OCI-LY3 (cell line): ENCODE measurements at regions not wholly inside any gene's neighbourhood (a gene's known extent, or its start where the extent isn't known, plus 50 kb on each side); places are given as distances from the start of the nearest gene placed in this dataset.
"Not testable (repeated sequence)": the region's sequence is repeated elsewhere in the genome, so short reads cannot be mapped to it uniquely, and the experiment has no call there.

Source experiments
- H2AFZ ChIP-seq: fragments of 200-600, 300-600 bp; shearing (Covaris generic); 2 replicates; pipeline ENCODE4 v1.6.0; 2014; ENCODE audit warnings: antibody characterized with exemption, low read depth, low read length
- H3K27ac ChIP-seq: fragments of 200-600, 300-600 bp; sonication (generic); 2 replicates; pipeline ENCODE4 v1.5.1; 2014; ENCODE audit warnings: mild to moderate bottlenecking, low read length, moderate library complexity, mixed read lengths
- H3K27me3 ChIP-seq: fragments of 200-600, 300-600 bp; sonication (generic); 2 replicates; pipeline ENCODE4 v1.6.1; 2014; ENCODE audit warnings: low read depth, low read length, mixed read lengths
- H3K36me3 ChIP-seq: fragments of 200-600, 300-600 bp; sonication (generic); replicated peaks from 2 replicates; pipeline ENCODE3; 2014; ENCODE audit warnings: low read depth, low read length, mixed read lengths
- H3K4me1 ChIP-seq: fragments of 300-600, 200-600 bp; sonication (generic); 2 replicates; pipeline ENCODE4 v1.6.1; 2014; ENCODE audit warnings: low read length, mixed read lengths
- H3K4me2 ChIP-seq: fragments of 200-600, 300-600 bp; sonication (generic); 2 replicates; pipeline ENCODE4 v1.6.1; 2014; ENCODE audit warnings: low read length, mixed read lengths
- H3K4me3 ChIP-seq: fragments of 300-600, 200-600 bp; sonication (generic); 2 replicates; pipeline ENCODE4 v1.5.1; 2014; ENCODE audit warnings: antibody characterized with exemption, mild to moderate bottlenecking, low read length, moderate library complexity
- H3K79me2 ChIP-seq: fragments of 300-600, 200-600 bp; shearing (Covaris generic); 2 replicates; pipeline ENCODE4 v1.6.1; 2014; ENCODE audit warnings: mild to moderate bottlenecking, low read length, mixed read lengths
- H3K9ac ChIP-seq: fragments of 300-600, 200-600 bp; shearing (Covaris generic); 2 replicates; pipeline ENCODE4 v1.6.0; 2014; ENCODE audit warnings: mild to moderate bottlenecking, low read length, moderate library complexity
- H3K9me3 ChIP-seq: fragments of 200-600, 300-600 bp; shearing (Covaris generic); 2 replicates; pipeline ENCODE4 v1.6.1; 2014; ENCODE audit warnings: low read length, mixed read lengths; ENCODE audit not compliant: insufficient read depth
- H4K20me1 ChIP-seq: fragments of 200-600, 300-600 bp; sonication (generic); 2 replicates; pipeline ENCODE4 v1.6.1; 2016; ENCODE audit warnings: low read length, mixed read lengths; ENCODE audit not compliant: insufficient read depth
- CTCF ChIP-seq: fragments of 200-600, 300-600 bp; sonication (generic); IDR thresholded peaks from 2 replicates; pipeline ENCODE4 v1.5.1; 2014; ENCODE audit warnings: antibody characterized with exemption, low read length, low read depth
- EZH2phosphoT487 ChIP-seq: fragments of 200-600 bp; shearing (Covaris generic); IDR thresholded peaks from 2 replicates; pipeline ENCODE4 v1.6.1; 2018; ENCODE audit warnings: antibody characterized with exemption, mixed run types, low read depth

- Histone ChIP-seq H3K9ac (no peak overlapping the region), H3K27me3 (no peaks in the 10 kb centered on the region), H3K9me3 (no peaks in the 10 kb centered on the region), H3K4me2 (no peak overlapping the region), H3K4me1 (no peaks in the 10 kb centered on the region), H4K20me1 (no peaks in the 10 kb centered on the region), H3K79me2 (no peaks in the 10 kb centered on the region), H3K27ac (no peak overlapping the region), H3K4me3 (no peak overlapping the region), H3K36me3 (no peaks in the 10 kb centered on the region), H2AFZ (no peak overlapping the region)
- TF ChIP-seq EZH2phosphoT487: no peak
- no peak for TF ChIP-seq CTCF
Measured at GRCh38 chr6:82492134-82492533, 128.5 kb downstream of the TPBG start.

DNA sequence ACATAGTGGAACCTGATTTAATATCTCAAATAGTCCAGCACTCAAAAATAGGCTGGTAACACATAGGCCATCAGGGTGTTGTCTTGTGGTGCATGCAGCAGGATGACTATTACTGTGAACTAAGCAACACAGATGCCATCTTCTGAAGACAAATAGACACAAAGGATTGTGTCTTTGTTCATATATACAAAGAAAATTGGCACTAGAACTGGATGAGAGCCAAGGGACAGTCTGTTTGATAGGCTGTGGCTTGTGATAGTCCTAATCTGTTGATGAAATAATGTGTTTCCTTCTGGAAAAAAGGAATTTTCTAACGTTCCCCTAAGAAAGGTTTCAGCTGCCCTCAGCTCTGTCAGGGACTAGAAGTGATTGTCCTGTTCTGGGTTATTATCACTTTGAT lies 129.8 kb downstream of the TPBG start:
- H3K36me3 ChIP-seq: no peaks in the 10 kb centered on the region
- H3K27ac ChIP-seq: no peak overlapping the region
- no peaks in the 10 kb centered on the region for H3K4me1 ChIP-seq
- no peak overlapping the region for H3K9ac ChIP-seq
- TF ChIP-seq CTCF (no peak), EZH2phosphoT487 (no peak)
- no peak overlapping the region for H2AFZ ChIP-seq
- no peaks in the 10 kb centered on the region for H3K79me2 ChIP-seq
- no peak overlapping the region for H3K4me3 ChIP-seq
- H4K20me1 ChIP-seq: no peaks in the 10 kb centered on the region
- no peak overlapping the region for H3K4me2 ChIP-seq
- no peaks in the 10 kb centered on the region for H3K9me3 ChIP-seq
- H3K27me3 ChIP-seq: no peaks in the 10 kb centered on the region

DNA sequence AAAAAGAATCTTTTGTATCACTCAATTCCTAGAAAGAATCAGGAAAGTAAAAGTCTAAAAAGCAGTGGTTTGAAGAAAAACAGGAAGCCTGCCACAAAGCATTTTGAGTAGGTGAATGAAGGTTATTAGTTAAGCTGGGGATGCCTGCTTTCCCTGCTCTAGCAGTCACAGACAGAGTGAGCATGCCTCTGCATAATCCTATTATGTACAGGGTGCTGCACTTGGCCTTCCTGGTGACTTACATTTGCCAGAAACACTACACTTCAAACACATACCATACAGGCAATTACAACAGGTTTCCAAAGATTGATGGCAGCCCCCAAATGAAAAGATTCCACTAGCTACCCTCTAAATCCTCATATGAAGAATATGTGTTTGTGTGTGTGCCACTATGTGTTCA lies 130.8 kb downstream of the TPBG start:
- no peak overlapping the region for H3K4me3 ChIP-seq
- no peak overlapping the region for H3K4me2 ChIP-seq
- no peak overlapping the region for H3K9ac ChIP-seq
- H4K20me1 ChIP-seq: no peaks in the 10 kb centered on the region
- no peaks in the 10 kb centered on the region for H3K27me3 ChIP-seq
- no peaks in the 10 kb centered on the region for H3K4me1 ChIP-seq
- no peak overlapping the region for H2AFZ ChIP-seq
- no peaks in the 10 kb centered on the region for H3K36me3 ChIP-seq
- no peak for TF ChIP-seq CTCF
- TF ChIP-seq EZH2phosphoT487: no peak
- no peak overlapping the region for H3K27ac ChIP-seq
- no peaks in the 10 kb centered on the region for H3K9me3 ChIP-seq
- no peaks in the 10 kb centered on the region for H3K79me2 ChIP-seq

GRCh38 chr6:82501901-82502300 lies 138.3 kb downstream of the TPBG start:
- not testable (repeated sequence) for H3K9ac ChIP-seq, H2AFZ ChIP-seq, H4K20me1 ChIP-seq, H3K27me3 ChIP-seq, H3K79me2 ChIP-seq, H3K27ac ChIP-seq, H3K4me2 ChIP-seq, H3K9me3 ChIP-seq, H3K4me1 ChIP-seq, H3K36me3 ChIP-seq, H3K4me3 ChIP-seq

GRCh38 chr6:82506526-82506925 lies 142.9 kb downstream of the TPBG start:
- H4K20me1 ChIP-seq: no peaks in the 10 kb centered on the region
- no peaks in the 10 kb centered on the region for H3K27me3 ChIP-seq
- H3K4me3 ChIP-seq: no peak overlapping the region
- TF ChIP-seq EZH2phosphoT487: no peak
- TF ChIP-seq CTCF: no peak
- H3K4me1 ChIP-seq: peaks cover 11% of the 10 kb centered on the region
- H3K79me2 ChIP-seq: no peaks in the 10 kb centered on the region
- H3K36me3 ChIP-seq: no peaks in the 10 kb centered on the region
- H3K9ac ChIP-seq: no peak overlapping the region
- H2AFZ ChIP-seq: no peak overlapping the region
- H3K4me2 ChIP-seq: no peak overlapping the region
- no peaks in the 10 kb centered on the region for H3K9me3 ChIP-seq
- H3K27ac ChIP-seq: no peak overlapping the region
